Lower lobe of right lung (tissue), 2 donors: ENCODE measurements at regions not wholly inside any gene's neighbourhood (a gene's known extent, or its start where the extent isn't known, plus 50 kb on each side); places are given as distances from the start of the nearest gene placed in this dataset.

Source experiments
- ATAC-seq, 2 donors: fragments of 200-7000 bp; cut with Tn5 transposase; one replicate each; pipeline ENCODE4 v1.9.1; 2020 to 2022; ENCODE audit warnings: mild to moderate bottlenecking in 2 of 2, moderate library complexity in 2 of 2
- DNase-seq: peaks from one replicate; pipeline ENCODE4 v3.0.0-alpha.2; 2020
- H3K27ac ChIP-seq: fragments of 200-600 bp; one replicate; pipeline ENCODE4 v1.8.0; 2022
- H3K27me3 ChIP-seq: fragments of 200-600 bp; one replicate; pipeline ENCODE4 v1.8.0; 2022; ENCODE audit warnings: low read depth
- H3K36me3 ChIP-seq: fragments of 200-600 bp; one replicate; pipeline ENCODE4 v1.8.0; 2022; ENCODE audit warnings: mild to moderate bottlenecking
- H3K4me1 ChIP-seq: fragments of 200-600 bp; one replicate; pipeline ENCODE4 v1.8.0; 2022
- H3K4me3 ChIP-seq: fragments of 200-600 bp; one replicate; pipeline ENCODE4 v1.8.0; 2022; ENCODE audit warnings: mild to moderate bottlenecking
- H3K9me3 ChIP-seq: fragments of 200-600 bp; one replicate; pipeline ENCODE4 v1.8.0; 2022
- intact Hi-C: fragments of 100-400 bp; cut with DNase I; formaldehyde crosslinking; loops from one replicate; pipeline ENCODE4 v1.11.0; 2022
- TF ChIP-seq, protein P1 (sequence below): fragments of 200-600 bp; IDR thresholded peaks from one replicate; pipeline ENCODE4 v1.8.0; 2022; ENCODE audit warnings: antibody characterized with exemption, mild to moderate bottlenecking
- donor health status: DM: no; HTN: yes; CAD: no; lungs with severe emphysema.

DNA sequence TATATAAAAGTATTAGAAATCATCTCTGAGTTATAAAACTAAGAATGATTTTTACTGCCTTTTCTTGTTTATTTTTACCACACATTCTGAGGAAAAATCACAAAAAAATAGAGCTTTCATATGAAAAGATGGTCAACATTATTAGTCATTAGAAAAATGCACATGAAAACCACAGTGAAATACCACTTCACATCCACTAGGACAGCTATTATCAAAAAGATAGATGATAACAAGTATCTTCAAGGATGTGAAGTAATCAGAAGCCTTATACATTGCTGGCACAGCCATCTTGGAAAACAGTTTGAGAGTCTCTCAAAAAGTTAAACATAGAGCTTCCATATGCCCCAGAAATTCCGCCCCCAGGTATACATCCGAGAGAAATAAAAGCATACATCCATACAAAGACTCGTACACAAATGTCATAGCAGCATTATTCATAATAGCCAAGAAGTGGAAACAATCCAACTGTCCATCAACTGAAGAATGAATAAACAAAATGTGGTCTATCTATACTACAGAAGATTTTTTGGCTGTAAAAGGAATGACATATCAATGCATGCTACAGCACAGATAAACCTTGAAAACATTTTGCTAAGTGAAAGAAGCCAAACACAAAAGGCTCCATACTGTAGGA lies 523.9 kb downstream of the FUT8 start:
- ATAC-seq (no peak), DNase-seq (no peak)
- Histone ChIP-seq H3K4me3 (no peak overlapping the region), H3K36me3 (no peaks in the 10 kb centered on the region), H3K27ac (no peak overlapping the region), H3K9me3 (no peaks in the 10 kb centered on the region), H3K4me1 (no peaks in the 10 kb centered on the region), H3K27me3 (no peaks in the 10 kb centered on the region)
- TF ChIP-seq, protein P1, sequence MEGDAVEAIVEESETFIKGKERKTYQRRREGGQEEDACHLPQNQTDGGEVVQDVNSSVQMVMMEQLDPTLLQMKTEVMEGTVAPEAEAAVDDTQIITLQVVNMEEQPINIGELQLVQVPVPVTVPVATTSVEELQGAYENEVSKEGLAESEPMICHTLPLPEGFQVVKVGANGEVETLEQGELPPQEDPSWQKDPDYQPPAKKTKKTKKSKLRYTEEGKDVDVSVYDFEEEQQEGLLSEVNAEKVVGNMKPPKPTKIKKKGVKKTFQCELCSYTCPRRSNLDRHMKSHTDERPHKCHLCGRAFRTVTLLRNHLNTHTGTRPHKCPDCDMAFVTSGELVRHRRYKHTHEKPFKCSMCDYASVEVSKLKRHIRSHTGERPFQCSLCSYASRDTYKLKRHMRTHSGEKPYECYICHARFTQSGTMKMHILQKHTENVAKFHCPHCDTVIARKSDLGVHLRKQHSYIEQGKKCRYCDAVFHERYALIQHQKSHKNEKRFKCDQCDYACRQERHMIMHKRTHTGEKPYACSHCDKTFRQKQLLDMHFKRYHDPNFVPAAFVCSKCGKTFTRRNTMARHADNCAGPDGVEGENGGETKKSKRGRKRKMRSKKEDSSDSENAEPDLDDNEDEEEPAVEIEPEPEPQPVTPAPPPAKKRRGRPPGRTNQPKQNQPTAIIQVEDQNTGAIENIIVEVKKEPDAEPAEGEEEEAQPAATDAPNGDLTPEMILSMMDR: no peak
- intact Hi-C loops: no loop called here

DNA sequence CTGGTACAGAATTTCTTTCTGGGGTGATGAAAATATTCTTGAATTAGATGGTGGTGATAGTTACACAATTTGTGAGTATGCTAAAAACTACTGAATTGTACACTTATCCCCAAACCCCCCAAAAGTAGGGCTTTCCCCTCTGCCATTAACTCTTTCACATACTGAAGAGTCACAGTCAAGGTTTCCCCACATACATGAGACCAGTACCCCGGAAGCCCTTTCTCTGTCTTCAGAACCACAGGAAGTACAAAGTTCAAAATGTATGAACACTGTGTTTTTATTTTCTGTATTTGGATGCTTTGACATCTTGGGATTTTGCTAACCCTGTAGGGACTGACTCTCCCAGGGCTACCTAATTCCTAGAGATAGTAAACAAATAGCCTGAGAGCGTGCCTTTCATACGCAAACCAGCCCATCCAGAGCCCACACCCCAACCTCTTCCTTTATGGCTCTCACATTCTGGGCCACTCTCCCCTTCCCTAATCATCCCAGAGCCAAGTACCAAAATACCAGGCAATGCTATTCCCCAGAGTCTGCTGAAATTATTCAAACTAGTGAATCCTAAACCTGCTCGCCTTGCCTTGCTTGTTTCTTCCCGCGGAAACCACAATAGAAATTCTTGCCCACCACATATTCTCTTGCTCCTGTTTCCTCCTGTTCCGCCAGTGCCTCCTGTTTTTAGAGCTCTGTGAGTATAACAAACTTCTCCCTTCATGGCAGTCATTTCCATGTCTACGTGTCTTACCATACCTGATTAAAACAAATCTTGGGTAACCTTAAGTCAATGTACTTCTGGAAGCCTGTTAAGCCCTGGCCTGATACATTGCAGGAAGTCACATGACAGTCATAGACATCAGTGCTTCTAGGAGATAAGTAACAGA lies 524.8 kb downstream of the FUT8 start:
- no peaks in the 10 kb centered on the region for H3K27me3 ChIP-seq
- H3K36me3 ChIP-seq: no peaks in the 10 kb centered on the region
- H3K27ac ChIP-seq: no peak overlapping the region
- no peaks in the 10 kb centered on the region for H3K9me3 ChIP-seq
- H3K4me3 ChIP-seq: no peak overlapping the region
- H3K4me1 ChIP-seq: no peaks in the 10 kb centered on the region
- ATAC-seq (no peak), DNase-seq (no peak)
- TF ChIP-seq, protein P1: no peak
- intact Hi-C loops: no loop called here

DNA sequence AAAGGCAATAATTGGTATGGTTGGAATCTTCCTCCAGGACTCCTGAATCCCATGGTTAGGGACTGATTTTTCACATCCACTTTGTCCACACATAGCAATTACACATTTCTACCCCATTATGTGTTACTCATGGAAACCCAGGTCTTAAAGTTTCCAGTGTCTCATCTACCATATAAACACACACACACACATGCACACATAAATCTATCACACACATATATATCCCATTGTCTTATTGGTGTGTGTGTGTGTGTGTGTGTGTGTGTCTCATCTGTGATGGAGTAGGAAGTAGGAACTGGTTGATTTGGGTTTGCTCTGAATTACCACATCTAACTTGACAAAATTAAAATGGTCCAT lies 525.4 kb downstream of the FUT8 start:
- Histone ChIP-seq H3K9me3 (no peaks in the 10 kb centered on the region), H3K4me1 (no peaks in the 10 kb centered on the region), H3K27ac (no peak overlapping the region), H3K4me3 (no peak overlapping the region), H3K36me3 (no peaks in the 10 kb centered on the region), H3K27me3 (no peaks in the 10 kb centered on the region)
- intact Hi-C loops: no loop called here
- DNase-seq: no peak
- TF ChIP-seq, protein P1: no peak
- no peak for ATAC-seq

DNA sequence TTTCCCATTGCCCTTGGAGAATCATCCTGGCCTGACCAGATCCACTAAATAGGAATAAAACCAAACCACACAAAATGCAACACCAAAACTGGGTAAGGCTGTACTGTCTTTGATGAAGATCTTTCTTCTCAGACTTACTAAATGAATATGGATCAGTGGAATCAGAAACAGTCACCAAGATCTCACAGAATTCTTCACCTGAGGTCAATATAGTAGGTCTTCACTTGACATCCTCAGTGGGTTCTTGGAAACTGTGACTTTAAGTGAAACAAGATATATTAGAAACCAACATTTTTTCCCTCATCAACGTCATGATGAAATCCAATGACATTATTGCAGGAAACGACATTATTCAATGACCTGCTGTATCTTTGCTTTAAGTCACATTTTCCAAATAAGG lies 526.2 kb downstream of the FUT8 start:
- no peak overlapping the region for H3K4me3 ChIP-seq
- ATAC-seq: no peak
- H3K9me3 ChIP-seq: no peaks in the 10 kb centered on the region
- no peak for DNase-seq
- no peaks in the 10 kb centered on the region for H3K27me3 ChIP-seq
- TF ChIP-seq, protein P1: no peak
- H3K27ac ChIP-seq: no peak overlapping the region
- intact Hi-C loops: no loop called here
- H3K36me3 ChIP-seq: no peaks in the 10 kb centered on the region
- no peaks in the 10 kb centered on the region for H3K4me1 ChIP-seq

DNA sequence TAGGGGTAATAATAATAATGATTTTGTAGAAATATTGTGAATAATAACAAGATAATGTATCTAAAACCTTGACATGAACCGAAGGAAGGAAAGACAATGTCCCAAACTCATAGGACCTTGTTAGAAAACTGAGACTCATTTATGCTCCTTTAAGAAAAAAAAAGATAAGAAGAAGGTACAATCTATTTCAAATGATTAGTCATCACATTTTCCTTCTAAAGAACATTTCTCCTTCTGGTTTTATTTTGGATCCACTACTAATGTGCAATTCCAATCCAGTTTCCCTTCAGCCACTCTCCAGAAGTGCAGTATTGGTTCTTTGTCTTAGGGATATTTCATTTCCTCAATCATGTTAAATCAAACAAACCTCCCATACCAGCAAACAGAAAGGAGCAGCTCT lies 526.7 kb downstream of the FUT8 start:
- DNase-seq: no peak
- intact Hi-C loops: no loop called here
- no peaks in the 10 kb centered on the region for H3K4me1 ChIP-seq
- H3K27me3 ChIP-seq: no peaks in the 10 kb centered on the region
- no peak overlapping the region for H3K27ac ChIP-seq
- no peak for ATAC-seq
- H3K9me3 ChIP-seq: no peaks in the 10 kb centered on the region
- H3K36me3 ChIP-seq: no peaks in the 10 kb centered on the region
- H3K4me3 ChIP-seq: no peak overlapping the region
- TF ChIP-seq, protein P1: no peak
